SK-N-MC (cell line): ENCODE measurements at regions not wholly inside any gene's neighbourhood (a gene's known extent, or its start where the extent isn't known, plus 50 kb on each side); places are given as distances from the start of the nearest gene placed in this dataset.

Experiments used
- EZH2 ChIP-seq: fragments of 200-600 bp; sonication (generic); IDR thresholded peaks from one replicate; pipeline ENCODE4 v1.6.1; 2017; ENCODE audit warnings: antibody characterized with exemption
- POLR2AphosphoS5 ChIP-seq: IDR thresholded peaks from 2 replicates; pipeline ENCODE4 v1.6.1; 2012; ENCODE audit warnings: mild to moderate bottlenecking, low read depth, low read length, borderline replicate concordance

- no peak for TF ChIP-seq POLR2AphosphoS5
- no peak for TF ChIP-seq EZH2
These were observed 276.7 kb upstream of the RARB start for GRCh38 chr3:25151281-25151902.
